Smooth muscle cell (in vitro differentiated cells): ENCODE measurements at regions not wholly inside any gene's neighbourhood (a gene's known extent, or its start where the extent isn't known, plus 50 kb on each side); places are given as distances from the start of the nearest gene placed in this dataset.

ENCODE experiments used
- DNase-seq: peaks from one replicate; lab custom pipeline; 2025; ENCODE audit not compliant: unreplicated experiment; lab: John Stamatoyannopoulos, UW
- H2AFZ ChIP-seq: fragments of 200-600 bp; sonication (generic); 2 replicates; pipeline ENCODE4 v1.6.0; 2016; ENCODE audit warnings: antibody characterized with exemption, low read depth, mild to moderate bottlenecking
- H3F3A ChIP-seq: fragments of 200-600 bp; sonication (generic); 2 replicates; pipeline ENCODE4 v1.6.0; 2017; ENCODE audit warnings: antibody characterized with exemption, low read depth
- H3K27ac ChIP-seq: fragments of 200-600 bp; sonication (generic); 2 replicates; pipeline ENCODE4 v1.5.1; 2016; ENCODE audit warnings: low read depth, mild to moderate bottlenecking
- H3K27me3 ChIP-seq: fragments of 200-600 bp; sonication (generic); 2 replicates; pipeline ENCODE4 v1.6.1; 2016; ENCODE audit warnings: low read depth, mild to moderate bottlenecking
- H3K36me3 ChIP-seq: fragments of 200-600 bp; sonication (generic); 2 replicates; pipeline ENCODE4 v1.5.1; 2016; ENCODE audit warnings: low read depth
- H3K4me1 ChIP-seq: fragments of 200-600 bp; sonication (generic); 2 replicates; pipeline ENCODE4 v1.5.1; 2016; ENCODE audit warnings: low read depth
- H3K4me2 ChIP-seq: fragments of 200-600 bp; sonication (generic); 2 replicates; pipeline ENCODE4 v1.6.0; 2016; ENCODE audit warnings: mild to moderate bottlenecking
- H3K4me3 ChIP-seq: fragments of 200-600 bp; sonication (generic); 2 replicates; pipeline ENCODE4 v1.5.1; 2016; ENCODE audit warnings: mild to moderate bottlenecking
- H3K79me2 ChIP-seq: fragments of 200-600 bp; sonication (generic); 2 replicates; pipeline ENCODE4 v1.6.0; 2016; ENCODE audit warnings: low read depth, mild to moderate bottlenecking
- H3K9ac ChIP-seq: fragments of 200-600 bp; sonication (generic); 2 replicates; pipeline ENCODE4 v1.6.0; 2016; ENCODE audit warnings: low read depth
- H3K9me3 ChIP-seq: fragments of 200-600 bp; sonication (generic); replicated peaks from 2 replicates; pipeline ENCODE4 v1.5.1; 2016; ENCODE audit warnings: low read depth
- H4K20me1 ChIP-seq: fragments of 200-600 bp; sonication (generic); 2 replicates; pipeline ENCODE4 v1.6.0; 2016; ENCODE audit warnings: low read depth
- WGBS: methylation state at CpG from one replicate; pipeline ENCODE4 v1.1.7; 2016; ENCODE audit warnings: low lambda C conversion rate; 5-methylcytosine and 5-hydroxymethylcytosine counted together
- TF ChIP-seq, protein P1 (sequence below): fragments of 200-600 bp; sonication (generic); IDR thresholded peaks from 2 replicates; pipeline ENCODE4 v1.5.1; 2017; ENCODE audit warnings: borderline replicate concordance, mild to moderate bottlenecking, antibody characterized with exemption; ENCODE audit not compliant: insufficient read depth, poor library complexity, severe bottlenecking

DNA sequence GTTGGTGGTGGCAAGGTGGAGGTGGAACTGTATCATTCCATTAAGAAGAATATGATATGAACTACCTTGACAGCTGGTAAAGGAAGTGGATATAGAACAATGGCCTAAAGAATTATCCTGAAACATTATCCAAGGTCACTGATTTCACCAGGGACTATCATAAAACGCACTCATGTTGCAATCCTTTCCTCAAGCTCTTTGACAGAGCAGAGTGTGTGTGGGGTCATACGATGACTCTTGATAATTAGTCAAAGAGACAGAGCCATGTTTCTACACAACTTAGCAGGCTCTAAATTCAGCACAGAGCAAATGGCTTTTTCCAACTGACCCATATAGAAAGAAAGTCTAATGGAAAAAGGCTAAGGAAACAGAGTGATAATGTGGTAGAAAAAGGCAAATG lies 126.4 kb upstream of the ANKFN1 start:
- no peak overlapping the region for H3K4me3 ChIP-seq
- H3K79me2 ChIP-seq: no peaks in the 10 kb centered on the region
- no peak for DNase-seq
- H3K4me2 ChIP-seq: no peak overlapping the region
- no peak overlapping the region for H3K27ac ChIP-seq
- H4K20me1 ChIP-seq: no peaks in the 10 kb centered on the region
- no peaks in the 10 kb centered on the region for H3K36me3 ChIP-seq
- TF ChIP-seq, protein P1, sequence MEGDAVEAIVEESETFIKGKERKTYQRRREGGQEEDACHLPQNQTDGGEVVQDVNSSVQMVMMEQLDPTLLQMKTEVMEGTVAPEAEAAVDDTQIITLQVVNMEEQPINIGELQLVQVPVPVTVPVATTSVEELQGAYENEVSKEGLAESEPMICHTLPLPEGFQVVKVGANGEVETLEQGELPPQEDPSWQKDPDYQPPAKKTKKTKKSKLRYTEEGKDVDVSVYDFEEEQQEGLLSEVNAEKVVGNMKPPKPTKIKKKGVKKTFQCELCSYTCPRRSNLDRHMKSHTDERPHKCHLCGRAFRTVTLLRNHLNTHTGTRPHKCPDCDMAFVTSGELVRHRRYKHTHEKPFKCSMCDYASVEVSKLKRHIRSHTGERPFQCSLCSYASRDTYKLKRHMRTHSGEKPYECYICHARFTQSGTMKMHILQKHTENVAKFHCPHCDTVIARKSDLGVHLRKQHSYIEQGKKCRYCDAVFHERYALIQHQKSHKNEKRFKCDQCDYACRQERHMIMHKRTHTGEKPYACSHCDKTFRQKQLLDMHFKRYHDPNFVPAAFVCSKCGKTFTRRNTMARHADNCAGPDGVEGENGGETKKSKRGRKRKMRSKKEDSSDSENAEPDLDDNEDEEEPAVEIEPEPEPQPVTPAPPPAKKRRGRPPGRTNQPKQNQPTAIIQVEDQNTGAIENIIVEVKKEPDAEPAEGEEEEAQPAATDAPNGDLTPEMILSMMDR: no peak
- no peaks in the 10 kb centered on the region for H3F3A ChIP-seq
- H3K9me3 ChIP-seq: no peaks in the 10 kb centered on the region
- 81% methylated on average over 2 of the region's 2 CpGs for WGBS
- no peaks in the 10 kb centered on the region for H3K27me3 ChIP-seq
- H2AFZ ChIP-seq: no peak overlapping the region
- H3K9ac ChIP-seq: no peak overlapping the region
- no peaks in the 10 kb centered on the region for H3K4me1 ChIP-seq

DNA sequence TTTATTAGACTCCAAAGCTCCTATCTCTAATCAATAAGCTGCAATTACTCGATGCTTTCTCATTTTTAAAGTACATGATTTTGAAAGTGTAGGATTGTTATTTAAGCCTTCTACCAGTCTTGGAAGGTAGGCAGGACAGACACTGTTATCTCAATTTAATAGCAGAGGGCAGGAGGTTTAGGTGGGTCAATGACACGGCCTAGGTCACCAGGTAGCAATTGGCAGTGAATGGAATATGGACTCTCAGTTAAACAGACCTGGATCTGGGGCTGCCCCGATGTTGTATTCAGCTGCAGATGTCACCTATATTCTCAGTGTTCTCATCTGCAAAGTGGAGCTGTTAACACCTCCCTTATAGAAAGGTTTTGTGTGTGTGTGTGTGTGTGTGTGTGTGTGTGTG lies 124.4 kb upstream of the ANKFN1 start:
- no peaks in the 10 kb centered on the region for H3K4me1 ChIP-seq
- no peak overlapping the region for H2AFZ ChIP-seq
- no peaks in the 10 kb centered on the region for H4K20me1 ChIP-seq
- TF ChIP-seq, protein P1: no peak
- H3K4me3 ChIP-seq: no peak overlapping the region
- no peak overlapping the region for H3K27ac ChIP-seq
- no peaks in the 10 kb centered on the region for H3K9me3 ChIP-seq
- H3K4me2 ChIP-seq: no peak overlapping the region
- no peaks in the 10 kb centered on the region for H3F3A ChIP-seq
- no peak overlapping the region for H3K9ac ChIP-seq
- WGBS: 83% methylated on average over 3 of the region's 3 CpGs
- DNase-seq: no peak
- H3K27me3 ChIP-seq: no peaks in the 10 kb centered on the region
- no peaks in the 10 kb centered on the region for H3K79me2 ChIP-seq
- no peaks in the 10 kb centered on the region for H3K36me3 ChIP-seq

DNA sequence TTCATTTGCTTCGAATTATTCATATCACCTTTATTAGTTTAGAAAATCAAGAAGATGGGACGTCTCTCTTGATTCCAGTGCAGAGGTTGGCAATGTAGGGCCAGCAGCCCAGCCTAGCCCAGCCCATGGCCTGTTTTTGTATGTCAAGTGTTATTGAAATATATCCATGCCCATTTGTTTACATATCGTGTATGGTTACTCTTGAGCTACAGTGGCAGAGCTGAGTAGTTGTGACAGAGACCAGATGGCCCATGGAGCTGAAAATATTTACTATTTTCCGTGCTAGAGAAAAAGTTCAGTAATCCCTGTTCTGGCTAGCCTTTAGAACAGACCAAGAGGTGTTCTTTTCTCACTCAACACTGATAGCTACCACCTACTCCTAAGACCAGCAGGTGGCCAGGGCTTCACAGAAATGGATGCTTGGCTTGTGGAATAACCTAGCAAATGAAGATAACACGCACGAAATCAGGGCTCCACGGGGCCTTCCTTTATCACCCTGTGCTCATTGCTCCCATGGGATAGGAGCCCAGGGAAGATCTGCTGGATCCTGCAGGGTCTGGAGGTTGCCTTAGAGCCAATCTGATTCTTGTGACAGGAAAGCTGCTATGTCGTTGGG lies 123.2 kb upstream of the ANKFN1 start:
- Histone ChIP-seq H3K27ac (no peak overlapping the region), H3K9ac (no peak overlapping the region), H3K27me3 (no peaks in the 10 kb centered on the region), H3K4me1 (no peaks in the 10 kb centered on the region), H3K4me3 (no peak overlapping the region), H4K20me1 (no peaks in the 10 kb centered on the region), H3F3A (no peaks in the 10 kb centered on the region), H3K36me3 (no peaks in the 10 kb centered on the region), H3K4me2 (no peak overlapping the region), H3K79me2 (no peaks in the 10 kb centered on the region), H2AFZ (no peak overlapping the region), H3K9me3 (no peaks in the 10 kb centered on the region)
- TF ChIP-seq, protein P1: no peak
- DNase-seq: no peak
- 60% methylated on average over 8 of the region's 8 CpGs for WGBS

- H3K36me3 ChIP-seq: no peaks in the 10 kb centered on the region
- H3K79me2 ChIP-seq: no peaks in the 10 kb centered on the region
- no peak overlapping the region for H3K4me3 ChIP-seq
- TF ChIP-seq, protein P1: no peak
- H3K27me3 ChIP-seq: peaks cover 3% of the 10 kb centered on the region
- no peaks in the 10 kb centered on the region for H3K4me1 ChIP-seq
- H3K9me3 ChIP-seq: no peaks in the 10 kb centered on the region
- no peak overlapping the region for H3K9ac ChIP-seq
- DNase-seq: no peak
- no peak overlapping the region for H2AFZ ChIP-seq
- 88% methylated on average over 2 of the region's 2 CpGs for WGBS
- no peaks in the 10 kb centered on the region for H4K20me1 ChIP-seq
- H3K4me2 ChIP-seq: no peak overlapping the region
- H3F3A ChIP-seq: no peaks in the 10 kb centered on the region
- H3K27ac ChIP-seq: no peak overlapping the region
Observed at GRCh38 chr17:56031636-56032035, 121.6 kb upstream of the ANKFN1 start.
